Adrenal gland (tissue), 9 donors: ENCODE measurements at regions not wholly inside any gene's neighbourhood (a gene's known extent, or its start where the extent isn't known, plus 50 kb on each side); places are given as distances from the start of the nearest gene placed in this dataset.

ENCODE experiments used
- DNase-seq, 7 donors: peaks; one replicate each; pipeline ENCODE4 v3.0.0-alpha.2; 2019 to 2020
- H3K27ac ChIP-seq, 5 donors: fragments of 200-600 bp; sonication (generic) in 4 of 5; 1 replicate in 3 of 5; 2 replicates in 2 of 5; pipeline versions ENCODE4 v1.5.1 to v1.8.0; 2016 to 2020; ENCODE audit warnings: mild to moderate bottlenecking in 1 of 5
- H3K27me3 ChIP-seq: fragments of 200-600 bp; 2 replicates; pipeline ENCODE4 v1.8.0; 2021
- H3K36me3 ChIP-seq, 2 donors: fragments of 200-600 bp; replicated peaks in 1 of 2; 1 replicate in 1 of 2; 2 replicates in 1 of 2; pipeline versions ENCODE4 v1.5.1 to v1.8.0; 2018 to 2022
- H3K4me1 ChIP-seq, 2 donors: fragments of 200-600 bp; replicated peaks in 1 of 2; 1 replicate in 1 of 2; 2 replicates in 1 of 2; pipeline versions ENCODE4 v1.5.1 to v1.8.0; 2018 to 2021
- H3K4me3 ChIP-seq, 4 donors: fragments of 200-600 bp; sonication (generic) in 3 of 4; one replicate each; pipeline ENCODE4 v1.5.1; 2016 to 2018
- H3K9me3 ChIP-seq, 3 donors: fragments of 200-600 bp; sonication (generic) in 1 of 3; replicated peaks in 1 of 3; 1 replicate in 2 of 3; 2 replicates in 1 of 3; pipeline versions ENCODE4 v1.5.1 to v1.8.0; 2016 to 2021
- CTCF ChIP-seq, 6 experiments: fragments of 450-650 bp in 4 of 6; fragments of 200-600 bp in 2 of 6; sonication (generic) in 1 of 6; IDR thresholded peaks; 1 replicate in 5 of 6; 2 replicates in 1 of 6; pipeline versions ENCODE4 v1.5.1 to v1.8.0; 2016 to 2021; ENCODE audit warnings: antibody characterized with exemption in 6 of 6, mild to moderate bottlenecking in 2 of 6, moderate library complexity in 1 of 6
- POLR2A ChIP-seq, 2 donors: fragments of 450-650 bp; IDR thresholded peaks; one replicate each; pipeline ENCODE4 v1.6.1; 2017; ENCODE audit warnings: antibody characterized with exemption in 2 of 2, mild to moderate bottlenecking in 2 of 2, moderate library complexity in 1 of 2
- WGBS, 4 donors: extraction: QIAGEN DNeasy Blood & Tissue Kit in 2 of 4; methylation state at CpG; one replicate each; pipeline versions ENCODE4 v1.1.5 to v1.1.7; 2013 to 2017; 5-methylcytosine and 5-hydroxymethylcytosine counted together
- intact Hi-C, 2 donors: fragments of 100-400 bp; cut with DNase I; formaldehyde crosslinking; loops; one replicate each; pipeline versions ENCODE4 v1.14.1 to v1.15.0; 2022 to 2023
- donor health status: healthy with polysubstance abuse.
- donor health status: Bipolar disorder and iron deficiency.
- donor health status: DM: yes; HTN: yes; CAD: no.
- donor health status: DM: no; HTN: no; CAD: no.
- donor health status: DM: no; HTN: no; CAD: no.

GRCh38 chr6:1247056-1247455, 64.8 kb upstream of the FOXQ1 start:
- Histone ChIP-seq H3K9me3 (no peaks in the 10 kb centered on the region), H3K4me1 (no peaks in the 10 kb centered on the region), H3K4me3 (no peak overlapping the region), H3K27me3 (no peaks in the 10 kb centered on the region), H3K36me3 (no peaks in the 10 kb centered on the region), H3K27ac (no peak overlapping the region)
- intact Hi-C loops, result no loop called here
- TF ChIP-seq CTCF (IDR thresholded peaks at IDR 0.05) (no peak), POLR2A (IDR thresholded peaks at IDR 0.05) (no peak)
- DNase-seq, result no peak
- 53 to 67% (median 58%) methylated on average over 5 of the region's 5 CpGs for WGBS, 4 donors

- no peaks in the 10 kb centered on the region for H3K27me3 ChIP-seq
- no peaks in the 10 kb centered on the region for H3K9me3 ChIP-seq
- H3K36me3 ChIP-seq, result no peaks in the 10 kb centered on the region
- intact Hi-C loops, result no loop called here
- no peak for DNase-seq
- H3K4me1 ChIP-seq, result no peaks in the 10 kb centered on the region
- no peak overlapping the region for H3K4me3 ChIP-seq
- TF ChIP-seq CTCF (IDR thresholded peaks at IDR 0.05) (no peak), POLR2A (IDR thresholded peaks at IDR 0.05) (no peak)
- H3K27ac ChIP-seq, result no peak overlapping the region
- 69 to 73% (median 71%) methylated on average over 12 to 16 of the region's 16 CpGs for WGBS, 4 donors
Measured at GRCh38 chr6:1244941-1245340, 67.0 kb upstream of the FOXQ1 start.

GRCh38 chr6:1244278-1244677, 67.6 kb upstream of the FOXQ1 start:
- no peak for DNase-seq
- Histone ChIP-seq H3K27ac (no peak overlapping the region), H3K9me3 (no peaks in the 10 kb centered on the region), H3K27me3 (no peaks in the 10 kb centered on the region), H3K4me1 (no peaks in the 10 kb centered on the region), H3K36me3 (no peaks in the 10 kb centered on the region), H3K4me3 (no peak overlapping the region)
- intact Hi-C loops, result no loop called here
- TF ChIP-seq CTCF (IDR thresholded peaks at IDR 0.05) (no peak), POLR2A (IDR thresholded peaks at IDR 0.05) (no peak)
- WGBS, 4 donors, result 83 to 88% (median 85%) methylated on average over 5 of the region's 5 CpGs

- Histone ChIP-seq H3K4me1 (no peaks in the 10 kb centered on the region), H3K9me3 (no peaks in the 10 kb centered on the region), H3K4me3 (no peak overlapping the region), H3K36me3 (no peaks in the 10 kb centered on the region), H3K27ac (no peak overlapping the region), H3K27me3 (no peaks in the 10 kb centered on the region)
- DNase-seq, result no peak
- WGBS, 4 donors, result 53 to 70% (median 65%) methylated on average over 3 of the region's 3 CpGs
- TF ChIP-seq POLR2A (IDR thresholded peaks at IDR 0.05), result no peak
- TF ChIP-seq CTCF (IDR thresholded peaks at IDR 0.05), result no peak
- intact Hi-C loops, result no loop called here
Measured at GRCh38 chr6:1242446-1242845, 69.5 kb upstream of the FOXQ1 start.
